ENCODE measurements at regions not wholly inside any gene's neighbourhood (a gene's known extent, or its start where the extent isn't known, plus 50 kb on each side); places are given as distances from the start of the nearest gene placed in this dataset.

GRCh38 chr20:20933142-20933958 is 172.8 kb downstream of the LINC00237 start:
- DNase-seq, result no peak

GRCh38 chr20:20932156-20932555 is 174.0 kb downstream of the LINC00237 start:
- no peak for DNase-seq

DNA sequence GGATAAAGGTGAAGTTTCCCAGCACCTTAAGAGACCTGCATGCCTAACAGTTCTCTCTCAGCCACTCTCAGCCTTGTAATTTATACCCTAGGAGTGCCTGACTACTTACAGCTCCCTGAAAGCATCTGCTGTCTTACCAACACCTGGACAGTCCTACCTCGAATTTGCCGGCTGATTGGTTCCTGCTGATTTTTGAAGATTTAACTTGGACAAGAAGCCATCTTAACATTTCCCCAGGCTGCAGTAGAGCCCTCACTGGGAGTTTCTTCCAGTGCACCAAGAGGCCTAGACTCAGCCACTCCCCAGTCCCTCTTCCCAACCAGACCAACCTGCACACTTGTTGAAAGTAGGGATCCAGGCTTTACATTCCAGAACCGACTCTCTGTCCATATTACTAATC is 174.5 kb downstream of the LINC00237 start:
- no peak for DNase-seq

GRCh38 chr20:20931024-20931423 is 175.1 kb downstream of the LINC00237 start:
- no peak for DNase-seq

GRCh38 chr20:20930500-20930899 is 175.7 kb downstream of the LINC00237 start:
- no peak for DNase-seq

GRCh38 chr20:20929341-20929740 is 176.8 kb downstream of the LINC00237 start:
- no peak for DNase-seq

DNA sequence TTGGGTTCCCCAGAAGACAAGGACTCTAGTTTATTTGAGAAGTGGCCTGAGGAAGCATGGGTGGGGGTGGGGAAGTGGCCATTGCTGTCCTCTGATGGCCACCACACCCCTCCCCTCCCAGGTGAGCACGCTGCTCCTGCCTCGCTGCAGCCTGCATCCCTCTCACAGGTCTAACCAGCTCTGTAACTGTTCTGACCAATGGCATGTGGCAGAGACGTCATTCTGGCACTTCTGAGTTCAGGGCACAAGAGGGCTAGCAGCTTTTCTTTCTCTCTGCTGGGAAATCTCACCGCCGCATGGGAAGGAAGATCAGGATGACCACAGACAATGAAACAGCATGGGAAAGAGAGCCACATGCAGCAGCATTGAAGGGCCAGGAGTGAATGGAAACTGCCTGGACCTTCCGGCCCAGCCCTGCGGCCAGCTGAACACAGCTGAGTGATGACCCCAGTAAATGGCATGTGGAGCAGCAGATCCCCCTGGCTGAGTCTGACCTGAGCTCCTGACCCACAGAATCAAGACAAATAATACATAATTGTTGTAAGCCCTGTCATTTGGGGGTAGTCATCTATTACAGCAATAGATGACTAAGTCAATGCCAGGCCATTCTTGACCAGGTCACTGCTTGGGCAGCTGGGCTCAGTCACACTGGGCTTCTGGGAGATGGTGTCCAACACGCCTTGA is 179.8 kb downstream of the LINC00237 start:
- DNase-seq, result no peak

DNA sequence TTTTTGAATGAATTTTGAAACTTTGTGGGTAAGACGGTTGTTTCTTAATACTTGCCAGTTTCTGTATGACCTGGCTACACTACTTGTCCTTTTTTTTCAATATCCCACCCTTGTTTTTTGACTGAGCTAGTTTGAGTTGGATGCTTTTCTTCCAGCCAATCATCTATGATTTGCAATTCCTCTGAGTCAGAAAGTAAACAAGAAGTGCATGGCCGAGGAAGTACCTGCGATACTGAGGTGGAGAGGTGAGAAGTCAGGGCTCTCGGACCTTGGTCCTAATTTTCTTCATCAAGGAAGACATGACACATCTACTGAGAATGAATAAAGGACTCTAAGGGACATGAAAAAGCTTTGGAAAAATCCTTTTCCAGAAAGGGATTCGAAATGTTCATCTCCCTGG is 185.7 kb downstream of the LINC00237 start:
- DNase-seq, result no peak

- DNase-seq, result no peak
Observed at GRCh38 chr20:20915844-20916243, 190.3 kb downstream of the LINC00237 start.

- DNase-seq, result no peak
Observed at GRCh38 chr20:20904501-20904831, 192.0 kb upstream of the RALGAPA2 start.

- no peak for DNase-seq
Observed at GRCh38 chr20:20903773-20904500, 191.5 kb upstream of the RALGAPA2 start.

- no peak for DNase-seq
Observed at GRCh38 chr20:20897922-20898321, 185.5 kb upstream of the RALGAPA2 start.

DNA sequence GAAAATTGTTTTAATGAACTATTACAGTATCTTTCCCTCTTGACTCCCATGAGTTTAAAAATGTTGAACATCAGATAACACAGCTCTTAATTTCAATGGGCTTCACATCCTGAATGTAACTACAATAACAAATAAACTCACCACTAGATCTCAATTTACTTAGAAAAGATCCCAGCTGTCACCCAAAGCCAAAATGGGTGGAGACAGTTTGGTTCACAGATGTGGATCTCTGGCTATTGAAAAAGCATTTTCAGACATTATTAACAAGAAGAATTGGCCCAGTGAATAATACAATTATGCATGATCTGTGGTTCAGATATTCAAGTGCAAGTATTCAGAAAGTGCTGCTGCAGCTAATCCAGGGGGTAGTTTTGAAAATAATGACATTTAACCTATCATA is 184.7 kb upstream of the RALGAPA2 start:
- no peak for DNase-seq

DNA sequence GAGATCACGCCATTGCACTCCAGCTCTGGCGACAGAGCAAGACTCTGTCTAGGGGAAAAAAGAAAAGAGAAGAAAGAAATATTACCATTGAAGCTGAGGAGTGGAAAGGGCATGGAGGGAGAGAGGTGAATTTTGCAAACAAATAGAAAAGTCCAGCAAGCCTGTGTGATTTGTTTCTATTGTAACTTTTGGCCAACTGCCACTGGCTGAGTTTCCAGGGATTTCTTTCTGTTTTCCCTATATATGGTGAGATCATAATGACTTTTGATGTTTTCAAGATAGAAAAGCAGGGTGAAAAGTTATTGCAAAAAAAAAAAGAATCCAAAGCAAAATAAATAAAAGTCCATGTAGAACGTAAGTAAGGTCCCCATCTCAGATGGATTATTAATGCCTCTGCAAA is 184.2 kb upstream of the RALGAPA2 start:
- DNase-seq, result no peak

GRCh38 chr20:20895537-20895936 is 183.1 kb upstream of the RALGAPA2 start:
- no peak for DNase-seq

- DNase-seq, result no peak
Observed at GRCh38 chr20:20894753-20895152, 182.3 kb upstream of the RALGAPA2 start.

DNA sequence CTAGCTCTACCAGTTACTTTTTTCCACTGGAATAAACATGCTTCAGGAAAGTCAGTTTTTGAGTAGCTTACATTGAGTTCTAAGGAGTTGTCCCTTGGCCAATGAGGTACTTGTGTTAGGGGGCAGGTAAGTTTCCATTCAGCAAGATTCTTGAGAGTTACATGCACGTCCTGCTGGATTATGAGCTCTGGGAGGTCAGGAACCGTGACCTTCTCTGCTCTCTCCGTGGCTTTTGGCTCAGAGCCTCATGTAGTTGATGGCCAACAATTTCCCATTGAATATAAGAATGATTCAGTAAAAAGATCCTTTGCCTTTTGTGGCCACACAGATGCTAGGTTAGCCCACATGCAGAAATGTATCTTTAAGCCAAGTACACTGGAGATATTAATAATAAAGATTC is 181.8 kb upstream of the RALGAPA2 start:
- no peak for DNase-seq

DNA sequence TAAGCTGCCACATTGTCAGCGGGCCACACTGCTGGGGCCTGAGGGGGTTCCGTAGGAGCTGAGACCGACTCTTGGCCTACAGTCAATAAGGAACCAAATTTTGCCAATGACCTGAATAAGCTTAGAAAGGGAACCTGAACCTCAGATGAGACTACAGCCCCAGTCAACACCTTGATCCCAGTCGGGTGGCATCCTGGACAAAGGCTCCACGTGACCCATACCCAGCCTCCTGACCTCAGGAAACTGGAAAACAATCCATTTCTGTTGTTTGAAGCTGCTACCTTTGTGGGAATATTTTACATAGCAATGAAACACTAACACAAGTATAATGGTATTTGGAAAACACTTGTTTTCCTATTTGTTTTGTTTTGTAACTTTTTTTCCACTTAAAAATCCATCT is 179.9 kb upstream of the RALGAPA2 start:
- no peak for DNase-seq

GRCh38 chr20:20890751-20891150 is 178.3 kb upstream of the RALGAPA2 start:
- DNase-seq, result no peak

DNA sequence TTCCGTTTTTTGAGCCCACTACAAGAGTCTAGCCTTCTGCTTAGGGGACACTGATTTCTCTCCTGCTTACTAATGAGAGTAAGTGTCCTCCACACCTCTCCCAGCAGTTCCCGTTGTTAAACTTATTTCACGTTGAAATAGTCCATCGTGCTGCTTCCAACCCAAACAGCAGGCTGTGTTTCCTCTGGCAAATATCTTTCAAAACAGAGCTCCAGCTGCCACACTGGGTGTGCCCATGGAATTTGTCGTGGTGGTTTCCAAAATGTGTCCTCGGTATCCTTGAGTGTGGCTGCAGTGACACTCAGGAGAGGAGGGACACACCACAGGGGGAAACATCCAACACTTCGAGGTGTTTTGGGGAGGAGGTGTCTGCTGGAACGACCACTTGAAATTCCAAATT is 176.5 kb upstream of the RALGAPA2 start:
- DNase-seq, result no peak

DNA sequence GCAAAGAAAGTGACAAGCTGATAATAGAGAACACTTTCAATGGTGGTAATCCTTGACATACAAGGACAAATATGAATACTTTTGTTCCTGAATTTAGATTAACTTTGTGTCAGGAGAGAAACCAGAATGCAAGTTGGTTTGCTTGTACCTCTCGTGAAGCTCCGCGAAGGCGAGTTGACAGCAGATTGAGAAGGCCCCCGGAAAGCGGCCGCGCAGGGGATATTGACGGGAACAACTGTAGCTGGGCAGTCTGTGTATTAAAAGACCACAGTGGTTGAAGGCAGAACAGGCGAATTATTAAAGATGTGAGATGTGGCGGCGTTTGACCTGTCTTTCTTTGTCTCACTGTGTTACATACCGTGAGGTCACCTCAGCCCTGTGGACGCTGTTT is 175.8 kb upstream of the RALGAPA2 start:
- DNase-seq, result no peak

DNA sequence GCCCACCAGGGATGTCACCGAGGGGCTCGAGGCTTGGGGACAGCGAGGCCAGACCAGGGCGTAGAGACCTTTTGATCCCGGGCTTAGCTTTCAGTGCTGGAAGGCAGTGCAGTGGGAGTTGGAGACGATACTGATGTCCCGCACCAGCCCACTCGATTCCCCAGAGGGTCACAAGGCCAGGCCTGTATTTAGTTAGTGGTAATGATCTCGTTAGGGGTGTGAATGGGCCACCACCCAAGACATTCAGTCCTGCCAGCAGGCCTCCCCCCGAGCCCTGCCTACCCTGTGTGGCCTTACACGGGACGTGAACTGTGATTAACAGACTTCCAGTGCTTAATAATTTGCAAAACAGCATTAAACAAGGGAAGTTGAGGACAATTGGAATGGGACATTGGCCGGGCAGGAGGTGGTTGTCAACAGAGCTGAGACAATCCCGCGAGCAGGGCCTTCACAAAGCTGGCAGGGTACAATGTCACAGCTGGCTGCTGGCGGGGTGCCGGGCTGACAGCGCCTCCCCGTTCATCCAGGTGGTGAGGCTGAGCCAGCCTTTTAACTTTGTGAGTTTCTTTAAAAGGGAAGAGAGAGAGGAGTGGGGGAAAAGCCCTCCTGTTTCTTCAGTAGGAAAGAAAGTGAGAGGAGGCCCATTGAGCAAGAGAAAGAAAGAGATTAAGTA is 175.3 kb upstream of the RALGAPA2 start:
- no peak for DNase-seq

GRCh38 chr20:20881808-20882207 is 169.4 kb upstream of the RALGAPA2 start:
- no peak for DNase-seq

- DNase-seq, result no peak
Observed at GRCh38 chr20:20877079-20877478, 164.6 kb upstream of the RALGAPA2 start.

Measured in activated CD4-positive, alpha-beta T cell treated with anti-CD3 and anti-CD28 coated beads, Interleukin-10, Interleukin-2, amounts not matched to agents 100 ng/mL and 50 ng/mL, durations not matched to agents 16 hours and 8 hours (primary cell).